ENCODE measurements at regions not wholly inside any gene's neighbourhood (a gene's known extent, or its start where the extent isn't known, plus 50 kb on each side); places are given as distances from the start of the nearest gene placed in this dataset.

- H3K4me1 ChIP-seq (ENCODE audit: control insufficient read depth in 4 of 4, insufficient read depth in 4 of 4, low read length in 3 of 4): no peaks in the 10 kb centered on the region
- TF ChIP-seq JUND (IDR thresholded peaks at IDR 0.05): no peak
- TF ChIP-seq YY1 (IDR thresholded peaks at IDR 0.05): no peak
- TF ChIP-seq GABPA (IDR thresholded peaks at IDR 0.05 in 1 of 2, conservative IDR thresholded peaks at IDR 0.05 in 1 of 2): no peak
- TF ChIP-seq, protein P1, sequence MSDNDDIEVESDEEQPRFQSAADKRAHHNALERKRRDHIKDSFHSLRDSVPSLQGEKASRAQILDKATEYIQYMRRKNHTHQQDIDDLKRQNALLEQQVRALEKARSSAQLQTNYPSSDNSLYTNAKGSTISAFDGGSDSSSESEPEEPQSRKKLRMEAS (IDR thresholded peaks at IDR 0.05): no peak
- TF ChIP-seq, protein P2, sequence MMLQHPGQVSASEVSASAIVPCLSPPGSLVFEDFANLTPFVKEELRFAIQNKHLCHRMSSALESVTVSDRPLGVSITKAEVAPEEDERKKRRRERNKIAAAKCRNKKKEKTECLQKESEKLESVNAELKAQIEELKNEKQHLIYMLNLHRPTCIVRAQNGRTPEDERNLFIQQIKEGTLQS (IDR thresholded peaks at IDR 0.05): no peak
- TF ChIP-seq FOXA1 (IDR thresholded peaks at IDR 0.05): no peak
- TF ChIP-seq NR2F2 (IDR thresholded peaks at IDR 0.05): no peak
- no peak for TF ChIP-seq SP1 (IDR thresholded peaks at IDR 0.05)
- TF ChIP-seq HNF4A (conservative IDR thresholded peaks at IDR 0.05): no peak
- no peak for TF ChIP-seq EGR1 (IDR thresholded peaks at IDR 0.05; ENCODE audit: low read depth in 2 of 2)
- TF ChIP-seq TAF1 (conservative IDR thresholded peaks at IDR 0.05): no peak
- no peak for TF ChIP-seq HNF4G (IDR thresholded peaks at IDR 0.05)
- TF ChIP-seq, protein P3, sequence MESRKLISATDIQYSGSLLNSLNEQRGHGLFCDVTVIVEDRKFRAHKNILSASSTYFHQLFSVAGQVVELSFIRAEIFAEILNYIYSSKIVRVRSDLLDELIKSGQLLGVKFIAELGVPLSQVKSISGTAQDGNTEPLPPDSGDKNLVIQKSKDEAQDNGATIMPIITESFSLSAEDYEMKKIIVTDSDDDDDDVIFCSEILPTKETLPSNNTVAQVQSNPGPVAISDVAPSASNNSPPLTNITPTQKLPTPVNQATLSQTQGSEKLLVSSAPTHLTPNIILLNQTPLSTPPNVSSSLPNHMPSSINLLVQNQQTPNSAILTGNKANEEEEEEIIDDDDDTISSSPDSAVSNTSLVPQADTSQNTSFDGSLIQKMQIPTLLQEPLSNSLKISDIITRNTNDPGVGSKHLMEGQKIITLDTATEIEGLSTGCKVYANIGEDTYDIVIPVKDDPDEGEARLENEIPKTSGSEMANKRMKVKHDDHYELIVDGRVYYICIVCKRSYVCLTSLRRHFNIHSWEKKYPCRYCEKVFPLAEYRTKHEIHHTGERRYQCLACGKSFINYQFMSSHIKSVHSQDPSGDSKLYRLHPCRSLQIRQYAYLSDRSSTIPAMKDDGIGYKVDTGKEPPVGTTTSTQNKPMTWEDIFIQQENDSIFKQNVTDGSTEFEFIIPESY (IDR thresholded peaks at IDR 0.05): no peak
- TF ChIP-seq, protein P4, sequence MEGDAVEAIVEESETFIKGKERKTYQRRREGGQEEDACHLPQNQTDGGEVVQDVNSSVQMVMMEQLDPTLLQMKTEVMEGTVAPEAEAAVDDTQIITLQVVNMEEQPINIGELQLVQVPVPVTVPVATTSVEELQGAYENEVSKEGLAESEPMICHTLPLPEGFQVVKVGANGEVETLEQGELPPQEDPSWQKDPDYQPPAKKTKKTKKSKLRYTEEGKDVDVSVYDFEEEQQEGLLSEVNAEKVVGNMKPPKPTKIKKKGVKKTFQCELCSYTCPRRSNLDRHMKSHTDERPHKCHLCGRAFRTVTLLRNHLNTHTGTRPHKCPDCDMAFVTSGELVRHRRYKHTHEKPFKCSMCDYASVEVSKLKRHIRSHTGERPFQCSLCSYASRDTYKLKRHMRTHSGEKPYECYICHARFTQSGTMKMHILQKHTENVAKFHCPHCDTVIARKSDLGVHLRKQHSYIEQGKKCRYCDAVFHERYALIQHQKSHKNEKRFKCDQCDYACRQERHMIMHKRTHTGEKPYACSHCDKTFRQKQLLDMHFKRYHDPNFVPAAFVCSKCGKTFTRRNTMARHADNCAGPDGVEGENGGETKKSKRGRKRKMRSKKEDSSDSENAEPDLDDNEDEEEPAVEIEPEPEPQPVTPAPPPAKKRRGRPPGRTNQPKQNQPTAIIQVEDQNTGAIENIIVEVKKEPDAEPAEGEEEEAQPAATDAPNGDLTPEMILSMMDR (IDR thresholded peaks at IDR 0.05; ENCODE audit: low read depth, low read length, missing input control): no peak
- TF ChIP-seq REST (IDR thresholded peaks at IDR 0.05): no peak
- H3K4me3 ChIP-seq (ENCODE audit: low read depth in 1 of 3, low read length in 3 of 3): no peak overlapping the region
- H3K9ac ChIP-seq (ENCODE audit: low read depth in 1 of 2, low read length in 2 of 2): no peak overlapping the region
- no peaks in the 10 kb centered on the region for H3K9me3 ChIP-seq (ENCODE audit: control insufficient read depth in 4 of 4, low read length in 3 of 4)
- no peaks in the 10 kb centered on the region for H3K36me3 ChIP-seq (ENCODE audit: control insufficient read depth in 4 of 4, insufficient read depth in 3 of 4, low read depth in 1 of 4, low read length in 3 of 4)
- no peak overlapping the region for H3K27ac ChIP-seq (ENCODE audit: low read depth in 1 of 2, low read length in 2 of 2)
- WGBS: 89% methylated on average over 2 of the region's 2 CpGs
- H3K27me3 ChIP-seq (ENCODE audit: control insufficient read depth in 4 of 4, insufficient read depth in 4 of 4, low read length in 3 of 4): no peaks in the 10 kb centered on the region
- no peak for DNase-seq (ENCODE audit: low spot score)
These were observed 283.4 kb downstream of the CRPPA start for GRCh38 chr7:16137944-16138343.

DNA sequence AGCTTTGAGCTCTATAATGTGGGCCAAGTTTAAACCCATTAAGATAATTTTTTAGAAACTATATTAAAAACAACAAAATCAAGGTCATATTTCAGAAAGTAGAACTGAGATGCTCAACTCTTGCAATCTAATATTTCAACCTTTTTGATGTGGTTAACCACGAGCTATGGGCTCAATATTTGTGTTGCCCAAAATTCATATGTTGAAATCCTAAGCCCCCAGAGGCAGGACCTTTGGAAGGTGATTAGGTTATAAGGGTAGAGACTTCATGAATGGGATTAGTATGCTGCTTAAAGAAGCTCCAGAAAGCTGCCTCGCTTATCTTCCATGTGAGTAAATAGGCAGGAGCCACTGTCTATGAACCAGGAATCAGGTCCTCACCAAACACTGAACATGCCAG is 284.4 kb downstream of the CRPPA start:
- no peaks in the 10 kb centered on the region for H3K36me3 ChIP-seq (ENCODE audit: control insufficient read depth in 4 of 4, insufficient read depth in 3 of 4, low read depth in 1 of 4, low read length in 3 of 4)
- 86% methylated on average over 2 of the region's 2 CpGs for WGBS
- DNase-seq (ENCODE audit: low spot score): no peak
- H3K27me3 ChIP-seq (ENCODE audit: control insufficient read depth in 4 of 4, insufficient read depth in 4 of 4, low read length in 3 of 4): no peaks in the 10 kb centered on the region
- no peak overlapping the region for H3K27ac ChIP-seq (ENCODE audit: low read depth in 1 of 2, low read length in 2 of 2)
- H3K9ac ChIP-seq (ENCODE audit: low read depth in 1 of 2, low read length in 2 of 2): no peak overlapping the region
- H3K4me3 ChIP-seq (ENCODE audit: low read depth in 1 of 3, low read length in 3 of 3): no peak overlapping the region
- H3K4me1 ChIP-seq (ENCODE audit: control insufficient read depth in 4 of 4, insufficient read depth in 4 of 4, low read length in 3 of 4): no peaks in the 10 kb centered on the region
- no peaks in the 10 kb centered on the region for H3K9me3 ChIP-seq (ENCODE audit: control insufficient read depth in 4 of 4, low read length in 3 of 4)
- no peak for TF ChIP-seq HNF4A (conservative IDR thresholded peaks at IDR 0.05)
- TF ChIP-seq SP1 (IDR thresholded peaks at IDR 0.05): no peak
- TF ChIP-seq, protein P2 (IDR thresholded peaks at IDR 0.05): no peak
- no peak for TF ChIP-seq GABPA (IDR thresholded peaks at IDR 0.05 in 1 of 2, conservative IDR thresholded peaks at IDR 0.05 in 1 of 2)
- TF ChIP-seq, protein P3 (IDR thresholded peaks at IDR 0.05): no peak
- no peak for TF ChIP-seq FOXA2 (IDR thresholded peaks at IDR 0.05)
- no peak for TF ChIP-seq EGR1 (IDR thresholded peaks at IDR 0.05; ENCODE audit: low read depth in 2 of 2)
- TF ChIP-seq, protein P1 (IDR thresholded peaks at IDR 0.05): no peak
- TF ChIP-seq NR2F2 (IDR thresholded peaks at IDR 0.05): no peak
- TF ChIP-seq, protein P4 (IDR thresholded peaks at IDR 0.05; ENCODE audit: low read depth, low read length, missing input control): no peak
- TF ChIP-seq FOXA1 (IDR thresholded peaks at IDR 0.05): no peak

Data from liver (tissue), 8 donors.